ENCODE measurements at regions not wholly inside any gene's neighbourhood (a gene's known extent, or its start where the extent isn't known, plus 50 kb on each side); places are given as distances from the start of the nearest gene placed in this dataset.

- no peak for FAIRE-seq
- no peak for DNase-seq (ENCODE audit: extremely low spot score, insufficient read length, low read depth)
Measured at GRCh38 chr2:37779139-37779538, 107.7 kb upstream of the CDC42EP3 start.

- DNase-seq (ENCODE audit: extremely low spot score, insufficient read length, low read depth): no peak
- FAIRE-seq: no peak
Measured at GRCh38 chr2:37779611-37780386, 108.4 kb upstream of the CDC42EP3 start.

GRCh38 chr2:37780387-37780676 lies 108.9 kb upstream of the CDC42EP3 start:
- FAIRE-seq (no peak), DNase-seq (ENCODE audit: extremely low spot score, insufficient read length, low read depth) (no peak)

- DNase-seq (ENCODE audit: extremely low spot score, insufficient read length, low read depth): no peak
- no peak for FAIRE-seq
Measured at GRCh38 chr2:37781028-37781427, 109.6 kb upstream of the CDC42EP3 start.

GRCh38 chr2:37782155-37782673 lies 110.8 kb upstream of the CDC42EP3 start:
- DNase-seq (ENCODE audit: extremely low spot score, insufficient read length, low read depth) (no peak), FAIRE-seq (no peak)

GRCh38 chr2:37782721-37783371 lies 111.4 kb upstream of the CDC42EP3 start:
- DNase-seq (ENCODE audit: extremely low spot score, insufficient read length, low read depth) (no peak), FAIRE-seq (no peak)

GRCh38 chr2:37783545-37783944 lies 112.1 kb upstream of the CDC42EP3 start:
- DNase-seq (ENCODE audit: extremely low spot score, insufficient read length, low read depth) (no peak), FAIRE-seq (no peak)

- FAIRE-seq (no peak), DNase-seq (ENCODE audit: extremely low spot score, insufficient read length, low read depth) (no peak)
Measured at GRCh38 chr2:37784071-37784758, 112.8 kb upstream of the CDC42EP3 start.

- DNase-seq (ENCODE audit: extremely low spot score, insufficient read length, low read depth) (no peak), FAIRE-seq (no peak)
Measured at GRCh38 chr2:37784759-37785149, 113.3 kb upstream of the CDC42EP3 start.

- no peak for FAIRE-seq
- no peak for DNase-seq (ENCODE audit: extremely low spot score, insufficient read length, low read depth)
Measured at GRCh38 chr2:37786191-37786698, 114.8 kb upstream of the CDC42EP3 start.

GRCh38 chr2:37786854-37787253 lies 115.4 kb upstream of the CDC42EP3 start:
- FAIRE-seq: no peak
- DNase-seq (ENCODE audit: extremely low spot score, insufficient read length, low read depth): no peak

- no peak for DNase-seq (ENCODE audit: extremely low spot score, insufficient read length, low read depth)
- FAIRE-seq: no peak
Measured at GRCh38 chr2:37788602-37789209, 117.3 kb upstream of the CDC42EP3 start.

GRCh38 chr2:37790019-37790418 lies 118.6 kb upstream of the CDC42EP3 start:
- no peak for FAIRE-seq

GRCh38 chr2:37790462-37790861 lies 119.0 kb upstream of the CDC42EP3 start:
- DNase-seq (ENCODE audit: extremely low spot score, insufficient read length, low read depth) (no peak), FAIRE-seq (no peak)

More at GRCh38 chr2:37790019-37790418, 118.6 kb upstream of the CDC42EP3 start:
- DNase-seq (ENCODE audit: extremely low spot score, insufficient read length, low read depth): no peak

GRCh38 chr2:37792366-37792765 lies 120.9 kb upstream of the CDC42EP3 start:
- FAIRE-seq (no peak), DNase-seq (ENCODE audit: extremely low spot score, insufficient read length, low read depth) (no peak)

- DNase-seq (ENCODE audit: extremely low spot score, insufficient read length, low read depth): no peak
- FAIRE-seq: no peak
Measured at GRCh38 chr2:37793004-37793403, 121.6 kb upstream of the CDC42EP3 start.

- DNase-seq (ENCODE audit: extremely low spot score, insufficient read length, low read depth) (no peak), FAIRE-seq (no peak)
Measured at GRCh38 chr2:37794717-37795116, 123.3 kb upstream of the CDC42EP3 start.

- DNase-seq (ENCODE audit: extremely low spot score, insufficient read length, low read depth) (no peak), FAIRE-seq (no peak)
Measured at GRCh38 chr2:37795456-37795855, 124.0 kb upstream of the CDC42EP3 start.

GRCh38 chr2:37795938-37796337 lies 124.5 kb upstream of the CDC42EP3 start:
- no peak for FAIRE-seq
- no peak for DNase-seq (ENCODE audit: extremely low spot score, insufficient read length, low read depth)

GRCh38 chr2:37796481-37796880 lies 125.0 kb upstream of the CDC42EP3 start:
- DNase-seq (ENCODE audit: extremely low spot score, insufficient read length, low read depth): no peak
- FAIRE-seq: no peak

All from GM18507 (cell line).